Stimulated activated CD8-positive, alpha-beta memory T cell treated with anti-CD3 and anti-CD28 coated beads, Interleukin-4, amount 100 ng/mL, for 48 hours (primary cell): ENCODE measurements at regions not wholly inside any gene's neighbourhood (a gene's known extent, or its start where the extent isn't known, plus 50 kb on each side); places are given as distances from the start of the nearest gene placed in this dataset.

Experiments used
- DNase-seq: peaks from one replicate; pipeline ENCODE4 v3.0.0-alpha.2; 2020

DNA sequence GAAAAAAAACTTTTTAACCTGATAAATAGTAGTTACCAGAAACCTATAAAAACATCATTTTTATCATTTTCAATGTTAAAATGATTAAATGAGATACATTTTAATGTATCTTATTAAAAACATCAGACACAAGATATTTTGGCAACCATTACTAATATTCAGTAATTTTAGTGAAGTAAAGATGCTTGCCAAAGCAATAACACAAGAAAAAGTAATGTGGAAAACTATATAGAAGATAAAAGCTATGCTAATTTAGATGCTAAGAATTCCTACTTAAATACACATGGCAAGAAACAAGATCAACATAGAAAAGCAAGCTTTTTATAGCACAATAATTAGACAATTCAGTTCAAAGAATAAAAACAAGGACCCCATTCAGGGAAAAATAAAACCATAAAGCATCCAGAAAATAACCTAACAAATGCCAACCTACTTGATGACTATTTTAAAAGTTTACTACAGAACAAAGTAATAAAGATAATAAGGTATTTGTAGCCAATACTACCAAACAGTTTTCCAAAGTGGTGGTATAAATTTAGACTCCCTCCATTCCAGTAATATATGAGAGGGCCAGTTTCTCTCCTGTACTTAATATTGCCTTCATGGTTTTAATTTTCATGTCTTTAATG lies 489.5 kb downstream of the CDH2 start:
- DNase-seq: no peak

DNA sequence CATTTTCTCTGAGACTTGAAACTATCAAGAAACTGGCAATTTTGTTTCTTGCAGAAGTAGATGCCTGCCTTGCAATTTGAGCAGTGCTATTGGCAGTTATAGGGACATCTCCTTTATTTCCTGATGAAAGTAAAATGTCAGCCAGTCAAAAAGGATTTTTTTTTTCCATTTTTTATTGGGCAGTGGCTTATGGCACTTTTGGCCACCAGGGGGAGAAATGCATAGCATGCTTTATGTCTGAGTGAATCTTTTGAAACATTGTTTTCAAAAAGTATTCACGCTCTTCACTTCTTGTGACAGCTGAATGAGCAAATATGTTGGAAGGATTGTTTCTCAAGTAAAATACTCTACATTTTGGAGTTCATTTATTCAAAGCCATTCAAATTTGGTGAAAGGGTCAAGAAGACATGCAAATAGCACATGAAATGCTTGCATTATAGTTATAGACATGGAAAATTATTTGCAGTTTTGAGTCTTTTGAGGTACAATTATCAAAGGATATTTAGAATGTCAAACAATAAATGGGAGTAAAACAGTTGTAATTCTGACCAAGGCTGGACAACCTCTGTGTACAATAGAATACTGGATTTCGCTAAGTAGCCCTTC lies 491.0 kb downstream of the CDH2 start:
- no peak for DNase-seq

DNA sequence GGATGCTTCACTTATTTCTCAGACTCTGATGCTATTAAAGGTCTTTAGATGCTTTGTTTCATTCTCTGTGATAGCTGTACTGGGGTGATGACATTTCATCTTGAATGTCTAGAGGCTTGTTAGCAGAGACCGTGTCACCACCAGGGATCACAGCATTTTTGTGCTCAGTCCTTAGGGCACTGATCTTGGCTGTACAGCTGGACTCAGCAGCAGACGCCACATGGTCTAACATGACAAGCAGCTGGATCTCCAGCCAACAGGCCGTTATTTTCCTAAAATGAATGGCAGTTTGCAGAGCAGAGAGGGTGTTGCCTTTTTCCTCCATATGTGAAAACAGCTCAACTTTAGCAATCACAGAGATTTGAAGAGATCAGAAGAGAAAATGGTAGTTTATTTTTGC lies 491.8 kb downstream of the CDH2 start:
- no peak for DNase-seq

DNA sequence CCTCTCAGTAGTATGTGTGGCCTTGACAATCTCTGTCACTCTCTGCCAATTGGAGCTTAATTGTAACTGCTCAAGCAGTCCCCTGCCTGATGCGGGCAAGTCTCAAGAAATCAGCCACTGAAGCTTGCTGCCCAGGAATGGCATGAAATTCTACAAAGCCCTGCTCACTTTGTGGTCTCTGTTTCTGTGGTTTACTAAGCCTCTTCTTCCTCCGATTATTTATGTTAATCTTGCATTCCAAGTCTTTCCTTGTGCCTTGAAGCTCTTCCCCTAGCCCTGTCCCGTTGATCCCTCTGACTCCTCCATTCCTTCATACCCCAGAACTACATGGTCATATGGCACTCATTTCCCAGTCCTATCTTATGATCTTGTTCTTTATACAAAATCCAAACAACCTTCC lies 489.3 kb upstream of the CHST9 start:
- no peak for DNase-seq

DNA sequence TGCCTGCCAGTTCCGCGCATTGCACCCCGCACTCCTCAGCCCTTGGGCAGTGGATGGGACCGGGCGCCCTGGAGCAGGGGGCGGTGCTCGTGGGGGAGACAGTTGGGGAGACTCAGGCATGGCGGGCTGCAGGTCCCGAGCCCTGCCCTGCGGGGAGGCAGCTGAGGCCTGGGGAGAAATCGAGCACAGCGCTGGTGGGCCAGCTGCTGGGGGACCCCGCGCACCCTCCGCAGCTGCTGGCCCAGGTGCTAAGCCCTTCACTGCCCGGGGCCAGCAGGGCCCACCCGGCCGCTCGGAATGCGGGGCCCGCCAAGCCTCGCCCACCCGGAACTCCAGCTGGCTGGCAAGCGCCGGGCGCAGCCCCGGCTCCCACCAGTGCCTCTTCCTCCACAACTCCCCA lies 488.8 kb upstream of the CHST9 start:
- no peak for DNase-seq

DNA sequence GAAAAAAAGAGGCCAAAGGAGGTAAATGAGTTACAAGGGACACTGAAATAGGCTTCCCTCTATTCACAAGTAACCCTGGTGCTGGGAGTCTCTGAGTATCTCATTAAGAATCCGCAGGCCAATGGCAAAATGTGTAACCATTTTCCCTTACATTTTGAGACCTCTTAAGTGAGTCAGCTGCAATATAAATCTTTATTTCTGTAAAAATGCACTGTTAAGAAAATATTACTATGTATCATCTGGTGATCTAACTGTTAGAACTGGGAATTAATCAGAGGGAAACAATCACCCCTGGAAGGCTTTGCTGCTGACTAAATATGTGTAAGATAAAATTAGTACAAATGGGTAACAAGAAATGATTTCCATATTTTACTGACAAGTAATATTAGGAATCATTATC lies 483.1 kb upstream of the CHST9 start:
- no peak for DNase-seq

DNA sequence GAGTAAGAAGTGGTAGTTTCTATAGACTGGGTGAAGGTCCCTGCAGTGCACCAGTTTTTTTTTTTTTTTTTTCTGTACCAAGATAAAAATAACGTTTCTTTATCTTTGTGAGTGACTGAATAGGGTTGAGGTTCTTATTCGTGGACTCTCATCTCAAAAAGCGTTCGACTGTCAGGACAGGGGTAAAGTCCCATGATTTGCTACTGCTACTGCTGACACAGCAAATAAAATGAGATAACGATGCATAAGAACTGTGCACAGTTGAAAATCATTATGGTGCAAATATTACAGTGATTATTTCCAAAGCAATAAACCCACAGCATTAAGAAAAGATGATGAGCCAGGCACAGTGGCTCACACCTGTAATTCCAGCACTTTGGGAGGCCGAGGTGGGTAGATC lies 482.0 kb upstream of the CHST9 start:
- no peak for DNase-seq

DNA sequence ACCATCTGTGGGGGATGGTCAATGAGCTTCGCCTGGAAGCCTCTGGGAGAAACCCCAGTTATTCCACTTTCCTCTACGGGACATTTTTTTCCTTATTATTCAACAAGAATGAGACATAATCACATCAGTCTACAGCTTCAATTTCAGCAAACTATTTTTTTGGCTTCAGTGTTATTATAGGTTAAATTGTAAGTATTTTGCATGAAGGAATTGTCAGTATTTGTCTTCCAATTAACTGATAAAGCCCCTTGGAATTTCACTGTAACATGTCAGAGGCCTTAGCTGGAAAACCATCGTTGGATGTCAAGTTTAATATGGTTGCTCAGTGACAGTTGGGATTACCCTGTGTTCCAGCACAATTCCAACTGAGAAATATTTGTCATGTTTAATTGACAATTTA lies 480.9 kb upstream of the CHST9 start:
- DNase-seq: no peak

DNA sequence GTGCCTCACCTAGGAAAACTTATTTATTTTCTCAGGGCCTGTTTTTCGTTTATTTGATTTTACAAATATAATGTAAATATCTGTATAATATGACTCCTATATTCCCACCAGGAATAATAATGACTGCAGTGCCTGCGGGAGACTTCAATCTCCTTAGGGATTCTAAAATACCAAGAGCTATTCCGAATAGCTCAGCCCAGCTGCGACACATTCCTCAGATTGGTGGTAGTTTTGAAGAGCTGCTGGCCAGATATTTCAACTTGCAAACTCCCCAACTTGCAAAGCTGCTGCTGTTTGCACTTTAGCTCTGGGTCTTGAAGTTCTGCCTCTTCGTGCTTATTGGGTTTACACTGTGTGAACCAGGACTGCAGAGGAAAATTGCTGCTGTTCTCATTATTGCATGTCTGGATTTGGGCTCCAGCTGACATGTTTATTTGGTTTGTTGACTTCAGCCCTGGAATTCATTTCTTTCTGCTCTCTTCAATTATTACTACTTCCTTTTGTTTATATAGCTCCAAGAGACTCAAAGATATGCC lies 480.2 kb upstream of the CHST9 start:
- no peak for DNase-seq

DNA sequence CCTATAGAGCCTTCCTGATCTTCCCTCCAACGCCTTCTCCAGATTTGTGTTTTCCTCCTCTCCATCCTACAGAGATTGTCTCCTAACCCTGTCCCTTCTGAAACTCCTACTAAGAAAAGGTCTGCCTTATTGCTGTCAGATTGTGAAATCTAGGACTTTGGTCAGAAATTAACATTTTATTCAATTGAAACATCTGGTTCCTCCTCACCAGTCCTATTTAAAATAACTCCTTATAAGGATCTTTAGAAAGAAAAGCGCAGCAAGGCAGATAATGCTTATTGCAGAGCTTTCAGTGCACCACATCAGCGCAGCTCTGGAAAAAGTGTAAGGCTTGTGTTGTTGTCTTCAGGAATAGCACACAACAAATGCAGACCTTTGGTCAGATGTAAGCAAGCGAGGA lies 477.8 kb upstream of the CHST9 start:
- DNase-seq: no peak

DNA sequence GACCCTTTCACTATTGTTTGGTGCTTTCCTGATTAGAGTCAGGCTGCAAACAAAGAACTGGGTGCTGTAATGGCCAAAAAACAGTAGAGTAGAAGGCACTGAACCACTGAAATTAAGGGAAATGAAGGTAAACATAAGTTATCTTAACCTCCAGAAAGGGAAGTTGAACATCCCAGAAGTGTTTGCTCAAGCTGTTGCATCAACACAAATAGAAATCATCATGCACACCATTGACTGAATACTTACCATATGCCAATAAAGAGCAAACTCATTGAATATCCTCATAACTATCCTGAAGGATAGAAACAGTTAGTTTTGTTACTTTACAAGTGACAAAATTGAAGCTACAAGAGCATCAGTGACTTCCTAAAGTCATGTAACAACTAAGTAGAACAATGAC lies 477.4 kb upstream of the CHST9 start:
- DNase-seq: no peak

DNA sequence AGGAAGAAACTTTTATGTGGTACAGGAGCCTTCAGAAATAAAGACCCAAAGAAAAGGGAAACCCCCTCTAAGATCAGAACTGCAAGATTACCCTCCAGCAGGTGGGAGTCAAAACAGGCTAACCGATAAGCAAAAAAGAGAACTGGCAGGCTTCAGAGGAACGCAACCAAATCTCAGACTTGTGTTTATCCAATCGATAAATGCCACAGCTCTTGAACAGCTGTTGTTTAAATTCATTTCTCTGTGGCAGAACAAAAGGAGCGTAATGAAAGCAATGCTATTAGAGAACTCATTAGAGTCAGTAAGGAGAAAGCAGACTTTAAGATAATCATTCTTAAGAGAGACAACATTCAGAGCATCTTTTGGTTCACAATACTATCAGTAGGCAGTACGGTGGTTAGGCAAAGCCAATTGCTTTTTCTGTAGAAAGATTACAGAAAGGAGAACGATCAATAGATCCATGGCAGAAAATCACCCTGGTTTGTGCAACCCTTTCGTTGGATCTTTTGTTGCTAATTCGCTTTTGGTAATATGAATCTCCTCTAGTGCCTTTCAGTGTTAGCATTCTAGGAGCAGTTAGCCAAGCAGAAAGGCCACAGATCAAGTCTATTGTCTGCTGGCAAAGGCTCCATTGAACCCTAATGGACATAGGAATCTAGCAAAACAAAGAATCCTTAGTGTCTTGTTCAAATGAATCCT lies 476.4 kb upstream of the CHST9 start:
- DNase-seq: no peak

DNA sequence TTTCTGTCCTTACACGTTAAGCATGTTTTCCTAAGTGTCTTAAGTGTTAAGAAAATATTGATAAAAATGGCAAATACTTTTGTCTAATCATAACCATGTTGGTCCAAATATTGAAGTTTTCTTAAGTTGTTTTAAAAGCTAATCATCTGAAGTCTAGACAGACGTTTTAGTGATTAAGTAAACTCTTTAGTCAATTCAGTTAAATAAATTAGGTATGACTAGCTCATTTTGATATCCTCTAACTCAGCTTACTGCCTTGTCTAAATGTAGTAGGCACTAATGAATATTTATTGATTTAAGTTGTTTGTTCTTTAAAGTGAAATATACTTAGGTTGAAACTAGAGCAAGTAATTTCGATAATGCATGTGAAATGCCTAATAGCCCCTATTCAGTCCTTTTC lies 471.8 kb upstream of the CHST9 start:
- DNase-seq: no peak

DNA sequence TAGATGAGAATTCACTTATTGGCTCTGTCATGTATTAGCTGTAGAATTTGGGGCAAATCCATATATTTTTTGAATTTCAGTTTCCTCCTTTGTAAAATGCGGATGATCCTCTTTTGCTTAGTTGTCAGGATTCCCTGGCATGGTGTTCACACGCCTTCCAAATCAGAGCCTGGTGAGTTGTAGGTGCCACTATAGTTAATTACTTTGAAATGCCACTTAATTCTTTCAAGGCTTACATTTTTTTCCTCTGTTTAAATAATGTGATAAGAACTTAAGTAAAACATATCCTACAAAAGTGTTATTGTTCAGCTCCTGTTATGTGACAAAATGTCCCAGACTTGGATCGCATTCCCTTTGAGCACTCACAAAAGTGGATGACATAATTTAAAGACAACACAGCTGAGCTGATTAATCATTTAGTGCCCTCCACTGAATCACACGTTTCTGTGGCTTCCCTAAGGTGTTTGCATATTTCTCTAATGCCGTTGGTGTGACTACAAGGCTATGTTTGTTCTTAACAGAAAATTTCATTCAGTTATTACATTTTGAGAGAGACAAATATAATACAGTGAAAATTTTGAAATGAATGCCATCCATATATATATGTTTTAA lies 471.2 kb upstream of the CHST9 start:
- DNase-seq: no peak

DNA sequence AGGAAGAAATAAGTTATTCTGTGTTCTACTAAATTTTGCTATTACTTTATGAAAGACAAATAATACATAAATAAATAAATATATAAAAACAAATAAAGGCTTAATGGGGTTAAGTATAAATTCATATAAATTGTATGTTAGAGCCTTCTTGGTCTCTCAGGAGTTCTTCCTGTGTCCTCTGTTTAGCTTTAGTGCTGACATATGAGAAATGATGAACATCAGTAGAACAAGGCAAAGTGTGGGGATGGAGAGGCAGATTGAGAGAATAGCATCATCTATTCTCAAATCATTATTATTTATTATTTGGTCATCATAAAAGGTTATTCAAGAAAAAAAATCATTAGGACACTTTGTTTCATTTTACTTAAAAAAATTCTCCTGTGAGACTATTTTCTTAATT lies 468.1 kb upstream of the CHST9 start:
- no peak for DNase-seq

DNA sequence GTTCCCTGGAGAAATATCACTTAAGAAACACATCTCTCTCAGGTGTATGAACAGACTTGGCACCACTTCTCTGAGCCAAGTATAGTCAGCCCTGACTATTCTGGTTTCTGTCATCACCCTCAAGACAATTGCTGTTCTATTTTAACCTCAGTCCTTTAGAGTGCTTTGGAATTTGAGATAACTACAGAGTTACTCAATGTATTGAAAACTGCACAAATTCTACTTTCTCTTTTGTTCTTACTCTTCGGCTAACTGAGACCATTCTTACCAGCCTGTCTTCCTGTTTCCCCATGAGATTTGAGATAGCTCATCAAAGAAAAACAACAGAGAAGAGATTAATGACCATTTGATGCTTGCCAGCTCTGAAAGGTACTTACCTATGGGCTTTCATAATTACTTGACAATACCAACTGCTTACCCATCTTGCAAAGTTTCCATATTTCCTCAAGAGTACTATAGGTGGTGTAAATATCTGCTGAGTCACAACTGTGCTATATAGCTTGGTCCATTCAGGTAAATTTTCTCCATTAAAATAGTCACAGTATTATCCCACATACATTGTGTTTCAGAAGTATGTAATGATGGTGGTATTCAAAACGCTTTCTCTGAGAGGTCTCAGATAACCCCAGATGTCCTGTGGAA lies 467.5 kb upstream of the CHST9 start:
- no peak for DNase-seq

DNA sequence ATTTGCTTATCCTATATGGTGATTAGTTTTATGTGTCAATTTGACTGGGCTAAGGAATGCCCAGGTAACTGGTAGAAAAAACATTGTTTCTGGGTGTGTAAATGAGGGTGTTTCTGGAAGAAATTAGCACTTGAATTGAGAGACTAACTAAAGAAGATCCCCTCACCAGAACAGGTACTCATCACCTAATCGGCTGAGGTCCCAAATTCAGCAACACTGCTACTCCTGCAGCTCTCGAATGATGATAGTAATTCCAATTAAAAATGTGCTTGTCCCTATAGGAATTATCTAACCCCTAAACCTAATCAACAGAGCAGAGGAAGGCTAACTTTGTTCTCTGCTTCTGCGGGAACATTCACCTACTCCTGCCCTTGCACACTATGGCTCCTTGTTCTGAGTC lies 464.5 kb upstream of the CHST9 start:
- no peak for DNase-seq

DNA sequence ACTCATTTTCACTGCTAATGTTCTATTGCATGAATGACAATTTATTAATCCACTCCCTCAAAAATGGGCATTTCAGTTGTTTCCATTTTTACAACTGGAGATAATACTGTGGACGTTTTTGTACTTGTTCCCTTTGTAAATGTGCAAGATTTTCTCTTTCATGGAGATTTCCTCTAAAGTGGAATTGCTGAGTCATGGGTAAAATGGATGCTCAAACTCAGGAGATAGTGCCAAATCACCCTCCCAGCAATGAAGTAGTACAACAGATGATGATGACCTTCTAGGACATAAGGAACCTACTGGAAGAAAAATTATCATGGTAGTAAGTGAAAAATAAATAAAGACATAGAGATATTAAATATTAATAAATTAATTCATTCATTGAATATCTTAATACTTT lies 460.8 kb upstream of the CHST9 start:
- no peak for DNase-seq

DNA sequence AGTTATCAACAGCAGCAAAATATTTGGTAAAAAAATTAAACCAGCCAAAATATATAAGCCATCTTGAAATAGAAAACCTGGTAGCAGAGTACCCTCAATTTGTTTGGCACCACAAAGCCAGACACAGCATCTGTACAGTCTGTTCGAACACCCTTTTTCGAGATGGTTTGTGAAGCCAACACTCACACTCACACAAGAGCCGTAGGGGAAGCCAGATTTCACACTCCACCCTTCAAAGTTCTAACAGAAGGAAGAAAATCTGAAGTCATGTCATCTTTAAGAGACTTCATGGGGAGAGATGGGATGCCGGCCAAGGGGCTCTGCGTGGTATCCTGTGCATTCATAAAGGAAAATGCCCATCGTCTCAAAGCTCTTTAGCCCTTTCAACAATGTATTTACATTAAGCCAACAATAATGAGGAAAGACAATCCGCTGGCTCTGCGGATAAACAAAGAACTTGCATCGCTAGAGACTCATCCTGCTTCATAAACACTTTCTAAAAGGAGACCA lies 451.5 kb upstream of the CHST9 start:
- DNase-seq: no peak

DNA sequence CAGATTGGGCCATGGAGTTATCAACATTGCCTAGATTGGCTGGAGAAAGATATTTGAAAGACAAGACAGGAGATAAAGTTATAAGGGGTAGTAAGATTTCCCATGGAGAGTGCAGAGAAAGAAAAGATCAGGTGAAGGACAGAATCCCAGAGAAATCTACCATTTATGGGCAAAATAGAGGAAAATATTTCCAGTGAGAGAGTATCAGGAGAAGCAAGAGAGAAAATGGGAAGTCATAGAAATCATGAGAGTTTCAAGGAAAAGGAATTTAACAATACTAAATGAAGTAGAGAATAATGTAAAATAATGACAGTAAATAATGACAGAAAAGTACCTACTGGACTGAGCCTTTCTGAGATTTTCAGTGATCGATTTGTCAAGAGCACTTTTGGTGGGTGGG lies 447.6 kb upstream of the CHST9 start:
- no peak for DNase-seq

DNA sequence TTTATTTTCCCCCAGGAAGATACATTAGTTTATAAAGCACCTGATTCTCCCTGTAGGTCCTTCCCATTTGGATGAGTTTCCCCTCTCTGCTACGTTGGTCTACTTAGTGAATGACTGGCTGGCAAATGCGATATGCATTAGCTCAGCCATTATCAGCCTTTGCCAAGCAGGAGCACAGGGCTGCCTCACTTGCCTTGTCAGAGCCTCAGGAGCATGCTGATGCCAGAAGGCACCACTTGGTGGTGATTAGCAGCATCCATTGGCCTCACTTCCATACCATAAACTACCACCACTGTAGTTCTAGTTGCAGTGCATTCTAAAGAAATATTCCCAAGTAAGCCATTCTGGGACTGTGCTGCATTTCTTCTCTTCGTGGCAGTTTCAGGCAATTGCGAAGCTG lies 442.8 kb upstream of the CHST9 start:
- no peak for DNase-seq

DNA sequence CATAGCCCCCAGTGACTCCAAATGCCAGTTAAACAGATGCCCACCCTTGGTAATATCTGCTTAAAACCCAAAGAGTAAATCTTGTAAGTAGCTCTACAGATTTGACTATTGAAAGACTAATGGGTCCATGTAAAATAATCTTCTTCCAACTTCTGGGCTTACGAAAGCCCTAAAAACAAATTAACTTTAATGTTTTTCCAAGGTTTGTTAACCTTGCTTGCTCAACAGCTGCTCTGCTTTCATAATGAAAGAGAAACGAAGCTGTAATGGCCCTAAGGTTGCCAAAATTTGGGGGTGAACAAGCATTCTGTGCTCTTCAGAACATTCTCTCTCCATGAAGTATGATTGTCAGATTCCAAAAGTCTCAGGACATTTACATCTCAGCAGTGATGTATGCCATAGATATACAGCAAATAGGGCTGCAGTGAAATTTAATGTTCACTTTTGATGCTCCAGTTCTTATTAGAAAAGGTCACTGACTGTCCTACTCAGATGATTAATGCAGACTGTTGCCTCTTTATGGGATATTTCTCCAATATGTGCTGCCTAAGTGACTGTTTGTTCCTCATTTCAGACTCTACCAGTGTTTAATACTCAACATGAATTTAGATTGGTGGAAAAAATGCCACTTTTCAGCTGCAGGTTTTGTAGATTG lies 436.3 kb upstream of the CHST9 start:
- DNase-seq: no peak

DNA sequence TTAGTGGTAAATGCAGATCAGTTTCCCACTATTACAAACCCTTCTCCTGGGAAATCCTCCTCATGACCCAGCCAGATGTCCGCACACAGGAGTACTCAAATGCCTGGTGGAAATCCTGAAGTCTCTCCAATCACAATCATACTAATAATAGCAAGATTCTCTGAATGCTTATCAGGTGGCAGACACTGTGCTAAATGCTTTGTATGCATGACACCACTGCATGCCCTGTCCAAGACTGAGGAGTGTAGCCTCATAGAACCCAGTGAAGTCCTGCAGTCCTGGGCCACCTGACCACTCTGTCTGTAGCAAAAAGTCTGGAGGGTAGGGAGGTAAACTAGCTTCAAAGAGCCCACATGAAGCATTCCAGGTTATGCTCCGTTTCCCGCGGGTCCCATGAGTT lies 434.8 kb upstream of the CHST9 start:
- DNase-seq: no peak
